Common myeloid progenitor, CD34-positive (primary cell): ENCODE measurements at regions not wholly inside any gene's neighbourhood (a gene's known extent, or its start where the extent isn't known, plus 50 kb on each side); places are given as distances from the start of the nearest gene placed in this dataset.

Source experiments
- CTCF ChIA-PET: fragments of 350-600 bp; sonication (Branson Sonifier 250); formaldehyde crosslinking; loops from one replicate; lab custom pipeline; 2021; ENCODE audit warnings: antibody characterized with exemption; lab: Charles Lee
- POLR2A ChIA-PET: fragments of 350-600 bp; sonication (Branson Sonifier 250); formaldehyde crosslinking; loops from one replicate; lab custom pipeline; 2021; ENCODE audit warnings: antibody characterized with exemption; lab: Charles Lee
- DNase-seq, 3 donors: peaks; one replicate each; pipeline versions ENCODE4 v3.0.0 to v3.0.0-alpha.2; 2013
- H3K27ac ChIP-seq, 2 experiments: 1 replicate in 1 of 2; 2 replicates in 1 of 2; pipeline ENCODE4 v1.7.0; 2013; ENCODE audit warnings: inconsistent platforms in 2 of 2, low read length in 2 of 2, mild to moderate bottlenecking in 2 of 2, low read depth in 1 of 2, moderate library complexity in 1 of 2; ENCODE audit not compliant: severe bottlenecking in 2 of 2, insufficient read depth in 1 of 2, poor library complexity in 1 of 2
- H3K27me3 ChIP-seq, 5 experiments: replicated peaks in 2 of 5; 1 replicate in 3 of 5; 2 replicates in 2 of 5; pipeline versions ENCODE4 v1.6.1 to v1.7.0; 2013; ENCODE audit warnings: low read length in 4 of 5, mild to moderate bottlenecking in 2 of 5, moderate library complexity in 2 of 5, inconsistent platforms in 1 of 5; ENCODE audit not compliant: insufficient read depth in 5 of 5, control insufficient read depth in 4 of 5
- H3K36me3 ChIP-seq, 4 experiments: 1 replicate in 2 of 4; 2 replicates in 2 of 4; pipeline versions ENCODE4 v1.6.1 to v1.7.0; 2013; ENCODE audit warnings: low read length in 3 of 4, control low read depth in 1 of 4, mild to moderate bottlenecking in 1 of 4; ENCODE audit not compliant: control insufficient read depth in 4 of 4, insufficient read depth in 4 of 4
- H3K4me1 ChIP-seq, 4 experiments: 1 replicate in 3 of 4; 2 replicates in 1 of 4; pipeline versions ENCODE4 v1.6.1 to v1.7.1; 2013; ENCODE audit warnings: low read length in 3 of 4, mild to moderate bottlenecking in 3 of 4, control low read depth in 1 of 4, inconsistent platforms in 1 of 4, moderate library complexity in 1 of 4; ENCODE audit not compliant: control insufficient read depth in 4 of 4, insufficient read depth in 4 of 4; ENCODE audit errors: control extremely low read depth in 1 of 4
- H3K4me3 ChIP-seq, 7 experiments: 1 replicate in 4 of 7; 2 replicates in 3 of 7; pipeline versions ENCODE4 v1.5.1 to v1.7.0; 2013; ENCODE audit warnings: mild to moderate bottlenecking in 7 of 7, low read length in 6 of 7, moderate library complexity in 6 of 7, inconsistent platforms in 2 of 7, low read depth in 2 of 7, control low read depth in 1 of 7; ENCODE audit not compliant: insufficient read depth in 4 of 7, control insufficient read depth in 1 of 7; ENCODE audit errors: extremely low read depth in 1 of 7
- H3K9me3 ChIP-seq, 5 experiments: 1 replicate in 4 of 5; 2 replicates in 1 of 5; pipeline versions ENCODE4 v1.6.1 to v1.7.1; 2013; ENCODE audit warnings: low read length in 4 of 5, mild to moderate bottlenecking in 2 of 5, inconsistent platforms in 1 of 5, low read depth in 1 of 5, moderate library complexity in 1 of 5; ENCODE audit not compliant: control insufficient read depth in 4 of 5, insufficient read depth in 2 of 5; ENCODE audit errors: control extremely low read depth in 1 of 5
- WGBS: methylation state at CpG from one replicate; pipeline ENCODE4 v1.1.5; 2013; ENCODE audit not compliant: insufficient coverage; 5-methylcytosine and 5-hydroxymethylcytosine counted together

GRCh38 chr10:93175490-93175889 is 101.8 kb downstream of the CYP26A1 start:
- Histone ChIP-seq H3K4me3 (no peak overlapping the region), H3K27me3 (peaks cover 0 to 7% (median 0%) of the 10 kb centered on the region in 5 experiments), H3K36me3 (no peaks in the 10 kb centered on the region), H3K4me1 (no peaks in the 10 kb centered on the region), H3K9me3 (peaks cover 0 to 2% (median 0%) of the 10 kb centered on the region in 5 experiments), H3K27ac (no peak overlapping the region)
- 92% methylated on average over 6 of the region's 6 CpGs for WGBS
- DNase-seq = no peak
- CTCF ChIA-PET = interaction anchor here (0.6 kb wide), 1 partner anchor 95 kb away, joined by 3 read pairs; no protein-coding TSS in a partner anchor
- POLR2A ChIA-PET = no interaction called here

GRCh38 chr10:93177511-93177910 is 103.8 kb downstream of the CYP26A1 start:
- no peak for DNase-seq
- POLR2A ChIA-PET = no interaction called here
- H3K4me1 ChIP-seq = no peaks in the 10 kb centered on the region
- CTCF ChIA-PET = interaction anchor here (1.0 to 1.1 kb wide), 2 partner anchors 11 to 17 kb away, joined by 3 read pairs; no protein-coding TSS in a partner anchor
- H3K36me3 ChIP-seq = no peaks in the 10 kb centered on the region
- H3K27ac ChIP-seq = no peak overlapping the region
- H3K9me3 ChIP-seq = no peaks in the 10 kb centered on the region
- no peak overlapping the region for H3K4me3 ChIP-seq
- peaks cover 0 to 7% (median 0%) of the 10 kb centered on the region in 5 experiments for H3K27me3 ChIP-seq

- CTCF ChIA-PET = interaction anchor here (1.1 kb wide), 1 partner anchor 11 kb away, joined by 3 read pairs; no protein-coding TSS in a partner anchor
- DNase-seq = no peak
- H3K4me1 ChIP-seq = no peaks in the 10 kb centered on the region
- no peaks in the 10 kb centered on the region for H3K9me3 ChIP-seq
- no peaks in the 10 kb centered on the region for H3K36me3 ChIP-seq
- POLR2A ChIA-PET = no interaction called here
- no peak overlapping the region for H3K4me3 ChIP-seq
- peaks cover 0 to 7% (median 0%) of the 10 kb centered on the region in 5 experiments for H3K27me3 ChIP-seq
- H3K27ac ChIP-seq = no peak overlapping the region
Measured at GRCh38 chr10:93178226-93178625, 104.5 kb downstream of the CYP26A1 start.

- no peaks in the 10 kb centered on the region for H3K36me3 ChIP-seq
- no peak overlapping the region for H3K27ac ChIP-seq
- POLR2A ChIA-PET = no interaction called here
- H3K9me3 ChIP-seq = no peaks in the 10 kb centered on the region
- no peak overlapping the region for H3K4me3 ChIP-seq
- DNase-seq = peak in 2 of 3 donors; percentile 6 to 29
- WGBS = 82% methylated on average over 10 of the region's 14 CpGs
- H3K4me1 ChIP-seq = no peaks in the 10 kb centered on the region
- CTCF ChIA-PET = interaction anchor here (0.9 kb wide), 1 partner anchor 47 kb away, joined by 3 read pairs; no protein-coding TSS in a partner anchor
- peaks cover 0 to 1% (median 0%) of the 10 kb centered on the region in 5 experiments for H3K27me3 ChIP-seq
Measured at GRCh38 chr10:93180482-93180931, 106.8 kb downstream of the CYP26A1 start.

- Histone ChIP-seq H3K36me3 (no peaks in the 10 kb centered on the region), H3K4me1 (no peaks in the 10 kb centered on the region), H3K27ac (no peak overlapping the region), H3K27me3 (peaks cover 0 to 1% (median 0%) of the 10 kb centered on the region in 5 experiments), H3K9me3 (no peaks in the 10 kb centered on the region), H3K4me3 (no peak overlapping the region)
- DNase-seq = no peak
- WGBS = 98% methylated on average over 5 of the region's 8 CpGs
- CTCF ChIA-PET = no interaction called here
- POLR2A ChIA-PET = no interaction called here
Measured at GRCh38 chr10:93181271-93182048, 107.8 kb downstream of the CYP26A1 start.

- H3K4me1 ChIP-seq = no peaks in the 10 kb centered on the region
- no peaks in the 10 kb centered on the region for H3K36me3 ChIP-seq
- no peak overlapping the region for H3K27ac ChIP-seq
- no peak for DNase-seq
- no peak overlapping the region for H3K4me3 ChIP-seq
- no CpG with 5 or more reads among the region's 4 CpGs for WGBS
- H3K27me3 ChIP-seq = peaks cover 0 to 1% (median 0%) of the 10 kb centered on the region in 5 experiments
- CTCF ChIA-PET = no interaction called here
- no peaks in the 10 kb centered on the region for H3K9me3 ChIP-seq
- POLR2A ChIA-PET = no interaction called here
Measured at GRCh38 chr10:93182049-93182327, 108.3 kb downstream of the CYP26A1 start.

- ChIA-PET CTCF (no interaction called here), POLR2A (interaction anchor here (0.6 kb wide), 1 partner anchor 63 kb away, joined by 3 read pairs; no protein-coding TSS in a partner anchor)
- peaks cover 0 to 1% (median 0%) of the 10 kb centered on the region in 5 experiments for H3K27me3 ChIP-seq
- no peaks in the 10 kb centered on the region for H3K4me1 ChIP-seq
- no peak overlapping the region for H3K27ac ChIP-seq
- DNase-seq = no peak
- no peaks in the 10 kb centered on the region for H3K9me3 ChIP-seq
- H3K4me3 ChIP-seq = no peak overlapping the region
- no peaks in the 10 kb centered on the region for H3K36me3 ChIP-seq
Measured at GRCh38 chr10:93182790-93183189, 109.1 kb downstream of the CYP26A1 start.
